Neuronal stem cell (in vitro differentiated cells): ENCODE measurements at regions not wholly inside any gene's neighbourhood (a gene's known extent, or its start where the extent isn't known, plus 50 kb on each side); places are given as distances from the start of the nearest gene placed in this dataset.

Source experiments
- DNase-seq: peaks from one replicate; pipeline ENCODE4 v3.0.0-alpha.2; 2013; ENCODE audit warnings: low spot score
- H2AFZ ChIP-seq: one replicate; pipeline ENCODE4 v1.6.1; 2013; ENCODE audit warnings: mild to moderate bottlenecking, low read length, inconsistent platforms
- H2AK5ac ChIP-seq: 2 replicates; pipeline ENCODE4 v1.6.1; 2013; ENCODE audit warnings: low read depth, mild to moderate bottlenecking, inconsistent platforms, low read length, moderate library complexity, mixed read lengths
- H2BK120ac ChIP-seq: 2 replicates; pipeline ENCODE4 v1.6.1; 2013; ENCODE audit warnings: low read depth, mild to moderate bottlenecking, inconsistent platforms, low read length, moderate library complexity, mixed read lengths
- H2BK12ac ChIP-seq: one replicate; pipeline ENCODE4 v1.6.1; 2013; ENCODE audit warnings: low read length, inconsistent platforms
- H2BK15ac ChIP-seq: 2 replicates; pipeline ENCODE4 v1.6.1; 2013; ENCODE audit warnings: mild to moderate bottlenecking, low read length, inconsistent platforms, mixed read lengths
- H2BK5ac ChIP-seq: one replicate; pipeline ENCODE4 v1.6.1; 2013; ENCODE audit warnings: inconsistent platforms, mild to moderate bottlenecking, low read length, moderate library complexity
- H3K14ac ChIP-seq: one replicate; pipeline ENCODE4 v1.6.1; 2013; ENCODE audit warnings: low read length, inconsistent platforms
- H3K18ac ChIP-seq: 2 replicates; pipeline ENCODE4 v1.6.1; 2013; ENCODE audit warnings: low read length, inconsistent platforms
- H3K23ac ChIP-seq: 2 replicates; pipeline ENCODE4 v1.6.1; 2013; ENCODE audit warnings: low read depth, mild to moderate bottlenecking, mixed read lengths, low read length, inconsistent platforms; ENCODE audit not compliant: poor library complexity
- H3K27ac ChIP-seq: replicated peaks from 3 replicates; pipeline ENCODE4 v1.5.1; 2013; ENCODE audit warnings: low read length, inconsistent platforms
- H3K27me3 ChIP-seq, 3 experiments: 2 replicates each; pipeline ENCODE4 v1.6.1; 2013; ENCODE audit warnings: low read length in 3 of 3, mild to moderate bottlenecking in 2 of 3, inconsistent platforms in 1 of 3, low read depth in 1 of 3, mixed read lengths in 1 of 3, moderate library complexity in 1 of 3; ENCODE audit not compliant: control insufficient read depth in 3 of 3, insufficient read depth in 3 of 3
- H3K36me3 ChIP-seq, 2 donors: replicated peaks in 1 of 2; 2 replicates each; pipeline ENCODE4 v1.6.1; 2013; ENCODE audit warnings: low read length in 2 of 2; ENCODE audit not compliant: control insufficient read depth in 2 of 2, insufficient read depth in 2 of 2
- H3K4ac ChIP-seq: 2 replicates; pipeline ENCODE4 v1.6.1; 2013; ENCODE audit warnings: inconsistent platforms, mild to moderate bottlenecking, low read length, moderate library complexity
- H3K4me1 ChIP-seq, 2 donors: 1 replicate in 1 of 2; 2 replicates in 1 of 2; pipeline ENCODE4 v1.6.1; 2013; ENCODE audit warnings: low read length in 2 of 2, low read depth in 1 of 2; ENCODE audit not compliant: control insufficient read depth in 2 of 2, insufficient read depth in 1 of 2
- H3K4me2 ChIP-seq: one replicate; pipeline ENCODE4 v1.6.1; 2013; ENCODE audit warnings: mild to moderate bottlenecking, low read length, inconsistent platforms; ENCODE audit not compliant: insufficient read depth, poor library complexity, severe bottlenecking
- H3K4me3 ChIP-seq, 2 donors: 2 replicates each; pipeline ENCODE4 v1.5.1; 2013; ENCODE audit warnings: low read length in 2 of 2, mild to moderate bottlenecking in 2 of 2, inconsistent platforms in 1 of 2, moderate library complexity in 1 of 2
- H3K79me1 ChIP-seq: one replicate; pipeline ENCODE4 v1.6.1; 2013; ENCODE audit warnings: low read depth, mild to moderate bottlenecking, inconsistent platforms, low read length, moderate library complexity
- H3K9ac ChIP-seq: one replicate; pipeline ENCODE4 v1.6.1; 2013; ENCODE audit warnings: mild to moderate bottlenecking, low read depth, low read length, inconsistent platforms; ENCODE audit not compliant: poor library complexity
- H3K9me3 ChIP-seq, 2 donors: replicated peaks in 1 of 2; 2 replicates each; pipeline versions ENCODE3 to v1.6.1; 2013; ENCODE audit warnings: low read length in 2 of 2, mild to moderate bottlenecking in 2 of 2, inconsistent platforms in 1 of 2, low read depth in 1 of 2, mixed read lengths in 1 of 2, moderate library complexity in 1 of 2; ENCODE audit not compliant: control insufficient read depth in 2 of 2, insufficient read depth in 1 of 2
- H4K8ac ChIP-seq: one replicate; pipeline ENCODE4 v1.6.1; 2013; ENCODE audit warnings: low read depth, mild to moderate bottlenecking, inconsistent platforms, low read length, moderate library complexity
- H4K91ac ChIP-seq: one replicate; pipeline ENCODE4 v1.6.1; 2013; ENCODE audit warnings: low read length, low read depth, mild to moderate bottlenecking, inconsistent platforms; ENCODE audit not compliant: poor library complexity
- whole genome bisulfite sequencing, 2 donors: extraction: QIAGEN DNeasy Blood & Tissue Kit; methylation state at CpG; one replicate each; pipeline ENCODE4 v1.1.7; 2013; ENCODE audit warnings: missing lambda C conversion rate in 2 of 2, mixed read lengths in 1 of 2; ENCODE audit not compliant: insufficient read length in 2 of 2, insufficient replicate concordance in 1 of 2; ENCODE audit errors: extremely low coverage in 2 of 2; 5-methylcytosine and 5-hydroxymethylcytosine counted together

DNA sequence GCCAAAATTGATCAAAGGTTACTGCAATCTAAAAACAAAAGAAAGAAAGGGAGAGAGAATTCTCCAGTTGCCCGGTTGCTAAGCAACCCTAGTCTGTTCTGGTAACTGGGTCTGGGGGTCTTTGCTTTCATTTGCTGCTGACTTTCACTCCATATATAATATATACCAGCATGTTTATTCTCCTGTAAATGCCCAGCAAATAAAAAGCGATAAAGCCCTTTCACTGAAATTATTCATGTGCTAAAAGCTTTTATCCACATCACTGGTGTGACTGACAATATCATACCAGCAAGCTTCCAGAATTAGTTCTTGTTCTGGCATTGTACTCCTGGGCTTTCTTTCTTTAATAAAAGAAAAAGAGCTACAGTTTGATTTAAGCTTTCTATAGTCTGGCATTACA lies 75.5 kb upstream of the ST8SIA3 start:
- Histone ChIP-seq H3K79me1 (no peaks in the 10 kb centered on the region), H3K4me2 (no peak overlapping the region), H3K14ac (no peak overlapping the region), H4K8ac (no peak overlapping the region), H3K9ac (no peak overlapping the region), H3K27me3 (peaks cover 0 to 23% (median 0%) of the 10 kb centered on the region in 3 experiments), H2AFZ (no peak overlapping the region), H3K27ac (no peak overlapping the region), H2BK5ac (no peak overlapping the region), H3K36me3 (no peaks in the 10 kb centered on the region), H3K4me1 (peaks cover 8 to 14% of the 10 kb centered on the region in 2 donors), H2BK120ac (no peak overlapping the region), H2AK5ac (no peak overlapping the region), H3K4me3 (no peak overlapping the region), H4K91ac (no peak overlapping the region), H3K4ac (no peak overlapping the region), H2BK15ac (no peak overlapping the region), H3K9me3 (no peaks in the 10 kb centered on the region), H3K23ac (no peak overlapping the region), H2BK12ac (no peak overlapping the region), H3K18ac (no peak overlapping the region)
- peak; percentile 31 for DNase-seq
- no CpG with 5 or more reads among the region's 2 CpGs for WGBS, 2 donors

DNA sequence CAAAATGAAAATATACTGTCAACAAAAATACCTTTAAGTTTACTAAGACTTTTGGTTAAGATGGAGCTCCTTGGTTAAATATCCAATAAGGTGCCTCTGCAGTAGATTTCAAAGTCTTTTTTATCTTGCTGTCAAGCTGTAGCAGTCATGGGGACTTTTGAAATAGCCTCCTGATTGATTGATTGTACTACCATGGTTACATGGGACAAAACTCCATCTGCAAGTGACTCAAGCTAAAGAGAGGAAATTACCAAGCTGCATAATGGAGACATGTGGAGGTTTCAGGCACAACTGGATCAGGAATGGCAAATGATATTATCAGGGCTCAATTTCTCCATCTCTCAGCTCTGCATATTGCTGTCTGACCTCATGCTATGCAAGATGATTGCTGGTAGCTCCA lies 73.4 kb upstream of the ST8SIA3 start:
- no peak overlapping the region for H2AFZ ChIP-seq
- H2AK5ac ChIP-seq: no peak overlapping the region
- no peak overlapping the region for H3K18ac ChIP-seq
- peaks cover 0 to 15% (median 0%) of the 10 kb centered on the region in 3 experiments for H3K27me3 ChIP-seq
- H3K9me3 ChIP-seq: no peaks in the 10 kb centered on the region
- no peaks in the 10 kb centered on the region for H3K36me3 ChIP-seq
- H3K14ac ChIP-seq: no peak overlapping the region
- no peak overlapping the region for H3K4me3 ChIP-seq
- H2BK5ac ChIP-seq: no peak overlapping the region
- no peak overlapping the region for H3K4me2 ChIP-seq
- no peak overlapping the region for H2BK15ac ChIP-seq
- peaks cover 8 to 14% of the 10 kb centered on the region in 2 donors for H3K4me1 ChIP-seq
- no peak for DNase-seq
- no peak overlapping the region for H3K27ac ChIP-seq
- no peak overlapping the region for H2BK120ac ChIP-seq
- no peak overlapping the region for H3K23ac ChIP-seq
- no peak overlapping the region for H3K9ac ChIP-seq
- no peaks in the 10 kb centered on the region for H3K79me1 ChIP-seq
- no peak overlapping the region for H4K91ac ChIP-seq
- H2BK12ac ChIP-seq: no peak overlapping the region
- H4K8ac ChIP-seq: no peak overlapping the region
- no peak overlapping the region for H3K4ac ChIP-seq

DNA sequence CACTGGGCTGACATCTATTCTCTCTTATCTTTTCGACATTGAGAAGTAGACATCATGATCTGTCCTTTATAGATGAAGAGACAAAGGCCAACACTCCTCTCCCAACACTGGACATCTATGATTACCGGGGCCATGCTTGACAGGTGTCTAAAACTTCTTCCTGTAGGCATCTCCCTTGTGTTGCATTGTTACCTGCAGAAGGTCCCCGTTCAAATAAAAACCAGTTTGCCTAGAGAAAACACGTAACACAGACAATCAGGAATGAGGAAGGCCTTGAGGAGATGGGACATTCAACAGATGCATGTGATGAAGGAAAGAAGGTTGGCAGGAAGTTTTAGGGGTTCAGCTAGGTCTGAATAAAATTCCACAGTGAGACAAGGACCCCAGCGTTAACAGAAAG lies 70.8 kb upstream of the ST8SIA3 start:
- no peak overlapping the region for H3K14ac ChIP-seq
- no peak overlapping the region for H3K18ac ChIP-seq
- H2BK12ac ChIP-seq: no peak overlapping the region
- no peak overlapping the region for H3K4me3 ChIP-seq
- no peak overlapping the region for H3K4ac ChIP-seq
- no peak overlapping the region for H2BK15ac ChIP-seq
- no peak overlapping the region for H2AFZ ChIP-seq
- H3K9me3 ChIP-seq: no peaks in the 10 kb centered on the region
- peaks cover 0 to 6% (median 0%) of the 10 kb centered on the region in 3 experiments for H3K27me3 ChIP-seq
- no peak overlapping the region for H4K91ac ChIP-seq
- H4K8ac ChIP-seq: no peak overlapping the region
- no peak overlapping the region for H3K27ac ChIP-seq
- no peak overlapping the region for H3K23ac ChIP-seq
- H2BK5ac ChIP-seq: no peak overlapping the region
- H3K79me1 ChIP-seq: no peaks in the 10 kb centered on the region
- no peaks in the 10 kb centered on the region for H3K36me3 ChIP-seq
- H3K9ac ChIP-seq: no peak overlapping the region
- H2AK5ac ChIP-seq: no peak overlapping the region
- H3K4me1 ChIP-seq: peaks cover 4 to 11% of the 10 kb centered on the region in 2 donors
- H3K4me2 ChIP-seq: no peak overlapping the region
- DNase-seq: no peak
- no peak overlapping the region for H2BK120ac ChIP-seq
- no CpG with 5 or more reads among the region's 5 CpGs for WGBS, 2 donors

DNA sequence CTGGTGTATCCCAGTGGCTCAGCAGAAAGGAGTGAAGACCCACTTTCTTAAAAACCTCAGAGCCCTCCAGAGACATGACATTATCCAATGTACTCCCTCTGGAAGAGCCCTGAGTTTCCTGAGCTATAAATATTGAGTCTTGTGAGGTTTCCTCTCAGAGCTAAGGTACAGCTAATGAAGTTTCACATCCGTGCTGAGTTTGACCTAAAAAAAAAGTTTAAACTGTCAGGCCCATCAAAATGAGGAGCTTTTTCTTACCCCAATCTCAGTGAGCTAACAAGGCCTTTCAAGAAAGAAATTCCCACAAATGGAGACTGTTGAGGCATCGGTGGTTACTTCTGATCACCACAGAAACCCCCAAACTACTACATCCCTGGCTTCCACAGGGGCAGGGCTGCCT lies 65.4 kb upstream of the ST8SIA3 start:
- no peak overlapping the region for H3K9ac ChIP-seq
- no peaks in the 10 kb centered on the region for H3K79me1 ChIP-seq
- DNase-seq: no peak
- H3K27ac ChIP-seq: no peak overlapping the region
- no peaks in the 10 kb centered on the region for H3K4me1 ChIP-seq
- no peak overlapping the region for H2BK12ac ChIP-seq
- H4K91ac ChIP-seq: no peak overlapping the region
- no peak overlapping the region for H4K8ac ChIP-seq
- H2BK5ac ChIP-seq: no peak overlapping the region
- H3K4ac ChIP-seq: no peak overlapping the region
- no peak overlapping the region for H3K18ac ChIP-seq
- H3K4me3 ChIP-seq: no peak overlapping the region
- no peak overlapping the region for H3K23ac ChIP-seq
- H3K14ac ChIP-seq: no peak overlapping the region
- no peak overlapping the region for H2AFZ ChIP-seq
- no peaks in the 10 kb centered on the region for H3K27me3 ChIP-seq
- H3K4me2 ChIP-seq: no peak overlapping the region
- WGBS, 2 donors: no CpG with 5 or more reads among the region's 2 CpGs
- no peak overlapping the region for H2BK120ac ChIP-seq
- no peak overlapping the region for H2BK15ac ChIP-seq
- H2AK5ac ChIP-seq: no peak overlapping the region
- peaks cover 0 to 2% of the 10 kb centered on the region in 2 donors for H3K9me3 ChIP-seq
- no peaks in the 10 kb centered on the region for H3K36me3 ChIP-seq
